MCF 10A (cell line): ENCODE measurements at regions not wholly inside any gene's neighbourhood (a gene's known extent, or its start where the extent isn't known, plus 50 kb on each side); places are given as distances from the start of the nearest gene placed in this dataset.

Experiments
- BruUV-seq: library from RNA; stranded (reverse); fragments of 400-500 nt; replicated peaks from 2 replicates; lab custom pipeline; 2021; lab: Mats Ljungman, UMichigan
- CTCF ChIA-PET: fragments of 300-600 bp; sonication (Branson Sonifier 250); formaldehyde crosslinking; extraction: SDS; loops from one replicate; lab custom pipeline; 2021; ENCODE audit warnings: antibody characterized with exemption, inconsistent platforms; lab: Yijun Ruan, JAX
- POLR2A ChIA-PET: fragments of 300-600, 350-650 bp; sonication (Branson Sonifier 250); formaldehyde crosslinking; extraction: SDS; loops from one replicate; lab custom pipeline; 2020; ENCODE audit warnings: antibody characterized with exemption, inconsistent platforms; lab: Yijun Ruan, JAX
- DNase-seq: peaks from one replicate; pipeline ENCODE4 v3.0.0-alpha.2; 2018; ENCODE audit not compliant: unreplicated experiment
- H3K27ac Mint-ChIP-seq: one replicate; pipeline ENCODE4 v1.8.0; 2022; ENCODE audit warnings: mild to moderate bottlenecking, low read depth, mixed read lengths; ENCODE audit not compliant: unreplicated experiment
- H3K27me3 Mint-ChIP-seq: one replicate; pipeline ENCODE4 v1.8.0; 2022; ENCODE audit warnings: mixed read lengths; ENCODE audit not compliant: insufficient read depth, unreplicated experiment
- H3K36me3 Mint-ChIP-seq: one replicate; pipeline ENCODE4 v1.8.0; 2022; ENCODE audit warnings: mild to moderate bottlenecking, moderate library complexity, mixed read lengths; ENCODE audit not compliant: insufficient read depth, unreplicated experiment
- H3K4me1 Mint-ChIP-seq: one replicate; pipeline ENCODE4 v1.8.0; 2022; ENCODE audit warnings: mixed read lengths; ENCODE audit not compliant: insufficient read depth, unreplicated experiment
- H3K4me3 Mint-ChIP-seq: one replicate; pipeline ENCODE4 v1.8.0; 2022; ENCODE audit warnings: mild to moderate bottlenecking, moderate library complexity, mixed read lengths; ENCODE audit not compliant: unreplicated experiment
- H3K9me3 Mint-ChIP-seq: one replicate; pipeline ENCODE4 v1.8.0; 2022; ENCODE audit warnings: mixed read lengths; ENCODE audit not compliant: unreplicated experiment
- intact Hi-C: fragments of 100-400 bp; cut with micrococcal nuclease; formaldehyde crosslinking; loops from 2 replicates; pipeline ENCODE4 v1.14.1; 2022
- TF ChIP-seq, protein P1 (sequence below): fragments of 200-600 bp; IDR thresholded peaks from one replicate; pipeline ENCODE4 v1.8.0; 2022; ENCODE audit warnings: antibody characterized with exemption, mild to moderate bottlenecking; ENCODE audit not compliant: unreplicated experiment

DNA sequence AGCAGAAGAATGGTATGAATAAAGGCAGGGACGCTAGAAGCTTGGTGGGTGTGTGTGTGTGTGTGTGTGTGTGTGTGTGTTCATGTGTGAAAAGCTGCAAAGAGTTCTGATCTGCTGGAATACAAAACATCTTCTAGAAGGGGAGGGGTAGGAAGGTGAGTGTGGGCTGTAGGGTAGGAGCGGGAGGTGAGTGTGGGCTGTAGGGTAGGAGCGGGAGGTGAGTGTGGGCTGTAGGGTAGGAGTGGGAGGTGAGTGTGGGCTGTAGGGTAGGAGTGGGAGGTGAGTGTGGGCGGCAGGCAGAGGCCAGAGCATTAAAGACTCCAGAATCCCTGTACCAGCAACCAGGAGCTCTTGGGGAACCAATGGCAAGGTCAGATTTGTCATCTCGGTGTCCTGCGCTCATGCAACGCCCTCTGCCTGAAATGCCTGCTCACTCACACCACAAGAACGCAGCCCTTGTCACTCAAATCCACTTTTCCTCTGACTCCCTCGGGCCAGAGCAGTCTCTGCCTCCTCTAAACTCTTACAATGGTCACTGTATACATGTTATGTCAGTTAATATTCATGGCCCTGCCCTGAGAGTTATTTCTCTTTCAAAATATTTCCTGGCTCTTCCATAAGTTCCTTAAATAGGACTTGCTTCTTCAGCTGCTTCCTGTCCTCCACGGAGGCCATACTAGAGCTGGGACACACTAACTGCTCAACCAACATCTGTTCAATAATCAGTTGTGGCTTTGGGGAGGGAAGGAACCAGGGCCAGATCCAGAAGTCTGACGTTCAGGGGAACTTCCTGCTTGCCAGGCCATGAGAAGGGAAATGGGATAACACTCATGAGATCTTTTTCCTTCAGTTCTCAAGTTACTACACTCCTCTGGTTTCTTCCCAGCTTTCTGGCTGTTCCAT is 53.6 kb upstream of the ZNF644 start:
- ChIA-PET CTCF (interaction anchor here (0.6 to 1.0 kb wide), 5 partner anchors 10 to 443 kb away, joined by 3 read pairs; no protein-coding TSS in a partner anchor), POLR2A (no interaction called here)
- no peak overlapping the region for H3K4me3 Mint-ChIP-seq
- TF ChIP-seq, protein P1, sequence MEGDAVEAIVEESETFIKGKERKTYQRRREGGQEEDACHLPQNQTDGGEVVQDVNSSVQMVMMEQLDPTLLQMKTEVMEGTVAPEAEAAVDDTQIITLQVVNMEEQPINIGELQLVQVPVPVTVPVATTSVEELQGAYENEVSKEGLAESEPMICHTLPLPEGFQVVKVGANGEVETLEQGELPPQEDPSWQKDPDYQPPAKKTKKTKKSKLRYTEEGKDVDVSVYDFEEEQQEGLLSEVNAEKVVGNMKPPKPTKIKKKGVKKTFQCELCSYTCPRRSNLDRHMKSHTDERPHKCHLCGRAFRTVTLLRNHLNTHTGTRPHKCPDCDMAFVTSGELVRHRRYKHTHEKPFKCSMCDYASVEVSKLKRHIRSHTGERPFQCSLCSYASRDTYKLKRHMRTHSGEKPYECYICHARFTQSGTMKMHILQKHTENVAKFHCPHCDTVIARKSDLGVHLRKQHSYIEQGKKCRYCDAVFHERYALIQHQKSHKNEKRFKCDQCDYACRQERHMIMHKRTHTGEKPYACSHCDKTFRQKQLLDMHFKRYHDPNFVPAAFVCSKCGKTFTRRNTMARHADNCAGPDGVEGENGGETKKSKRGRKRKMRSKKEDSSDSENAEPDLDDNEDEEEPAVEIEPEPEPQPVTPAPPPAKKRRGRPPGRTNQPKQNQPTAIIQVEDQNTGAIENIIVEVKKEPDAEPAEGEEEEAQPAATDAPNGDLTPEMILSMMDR, result no peak
- H3K27ac Mint-ChIP-seq, result no peak overlapping the region
- no peaks in the 10 kb centered on the region for H3K36me3 Mint-ChIP-seq
- intact Hi-C loops, result no loop called here
- H3K4me1 Mint-ChIP-seq, result peaks cover 2% of the 10 kb centered on the region
- BruUV-seq, result no TSS peak
- no peaks in the 10 kb centered on the region for H3K27me3 Mint-ChIP-seq
- no peaks in the 10 kb centered on the region for H3K9me3 Mint-ChIP-seq
- DNase-seq, result no peak

DNA sequence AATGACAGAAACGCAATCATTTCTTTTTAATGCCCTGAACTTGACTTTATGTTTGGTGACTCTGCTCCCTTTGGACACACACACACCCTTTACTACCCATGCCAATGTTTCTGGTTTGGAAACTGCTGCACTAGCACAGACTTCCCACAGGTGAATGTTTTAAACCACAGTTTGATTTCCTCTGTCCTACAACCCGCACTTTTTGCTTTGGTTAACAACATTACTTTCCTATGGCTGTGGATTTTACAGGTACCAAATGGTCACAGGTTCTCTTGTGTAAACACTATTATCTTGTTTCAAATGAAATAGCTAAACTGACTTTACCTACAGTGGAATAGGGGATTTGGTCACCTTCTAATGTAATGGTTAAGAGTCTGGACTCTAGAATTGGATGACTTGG is 51.5 kb upstream of the ZNF644 start:
- H3K36me3 Mint-ChIP-seq, result no peaks in the 10 kb centered on the region
- no peak overlapping the region for H3K27ac Mint-ChIP-seq
- H3K4me1 Mint-ChIP-seq, result peaks cover 6% of the 10 kb centered on the region
- intact Hi-C loops, result no loop called here
- TF ChIP-seq, protein P1, result no peak
- ChIA-PET CTCF (interaction anchor here (1.1 kb wide), 1 partner anchor 93 kb away, joined by 4 read pairs; no protein-coding TSS in a partner anchor), POLR2A (interaction anchor here (0.9 kb wide), 1 partner anchor 25 kb away, joined by 4 read pairs; no protein-coding TSS in a partner anchor)
- BruUV-seq, result no TSS peak
- peaks cover 10% of the 10 kb centered on the region for H3K9me3 Mint-ChIP-seq
- DNase-seq, result no peak
- no peak overlapping the region for H3K4me3 Mint-ChIP-seq
- no peaks in the 10 kb centered on the region for H3K27me3 Mint-ChIP-seq

DNA sequence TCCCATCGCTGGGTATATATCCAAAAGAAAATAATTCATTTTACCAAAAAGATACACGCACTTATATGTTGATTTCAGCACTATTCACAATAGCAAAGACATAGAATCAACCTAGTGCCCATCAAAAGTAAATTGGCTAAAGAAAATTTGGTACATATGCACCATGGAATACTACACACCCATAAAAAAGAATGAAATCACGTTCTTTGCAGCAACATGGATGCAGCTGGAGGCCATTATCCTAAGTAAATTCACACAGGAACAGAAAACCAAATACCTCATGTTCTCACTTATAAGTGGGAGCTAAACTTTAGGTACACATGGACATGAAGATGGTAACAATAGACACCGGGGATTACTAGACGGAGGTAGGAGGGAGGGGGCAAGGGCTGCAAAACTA is 50.0 kb upstream of the ZNF644 start:
- no peak for DNase-seq
- ChIA-PET POLR2A (no interaction called here), CTCF (no interaction called here)
- no peak overlapping the region for H3K27ac Mint-ChIP-seq
- H3K4me1 Mint-ChIP-seq, result peaks cover 6% of the 10 kb centered on the region
- intact Hi-C loops, result no loop called here
- no peak overlapping the region for H3K4me3 Mint-ChIP-seq
- TF ChIP-seq, protein P1, result no peak
- H3K36me3 Mint-ChIP-seq, result no peaks in the 10 kb centered on the region
- H3K27me3 Mint-ChIP-seq, result no peaks in the 10 kb centered on the region
- H3K9me3 Mint-ChIP-seq, result peaks cover 11% of the 10 kb centered on the region
- BruUV-seq, result no TSS peak
